ENCODE measurements at regions not wholly inside any gene's neighbourhood (a gene's known extent, or its start where the extent isn't known, plus 50 kb on each side); places are given as distances from the start of the nearest gene placed in this dataset.

GRCh38 chr20:39491711-39492110 lies 529.6 kb downstream of the DHX35 start:
- DNase-seq (ENCODE audit: low read depth in 4 of 4, low spot score in 3 of 4): no peak

GRCh38 chr20:39489986-39490560 lies 527.9 kb downstream of the DHX35 start:
- no peak for DNase-seq (ENCODE audit: low read depth in 4 of 4, low spot score in 3 of 4)

- DNase-seq (ENCODE audit: low read depth in 4 of 4, low spot score in 3 of 4): no peak
Observed at GRCh38 chr20:39480276-39481043, 518.3 kb downstream of the DHX35 start.

GRCh38 chr20:39479196-39479810 lies 517.2 kb downstream of the DHX35 start:
- no peak for DNase-seq (ENCODE audit: low read depth in 4 of 4, low spot score in 3 of 4)

- peak in 2 of 4 donors; percentile 33 to 34 for DNase-seq (ENCODE audit: low read depth in 4 of 4, low spot score in 3 of 4)
Observed at GRCh38 chr20:39474879-39475278, 512.7 kb downstream of the DHX35 start.

GRCh38 chr20:39473536-39473935 lies 511.4 kb downstream of the DHX35 start:
- no peak for DNase-seq (ENCODE audit: low read depth in 4 of 4, low spot score in 3 of 4)

GRCh38 chr20:39468703-39469102 lies 506.6 kb downstream of the DHX35 start:
- no peak for DNase-seq (ENCODE audit: low read depth in 4 of 4, low spot score in 3 of 4)

- no peak for DNase-seq (ENCODE audit: low read depth in 4 of 4, low spot score in 3 of 4)
Observed at GRCh38 chr20:39464238-39464637, 502.1 kb downstream of the DHX35 start.

GRCh38 chr20:39462416-39462945 lies 500.3 kb downstream of the DHX35 start:
- DNase-seq (ENCODE audit: low read depth in 4 of 4, low spot score in 3 of 4): no peak

GRCh38 chr20:39458452-39458851 lies 496.3 kb downstream of the DHX35 start:
- DNase-seq (ENCODE audit: low read depth in 4 of 4, low spot score in 3 of 4): no peak

- DNase-seq (ENCODE audit: low read depth in 4 of 4, low spot score in 3 of 4): no peak
Observed at GRCh38 chr20:39453890-39454289, 491.7 kb downstream of the DHX35 start.

- no peak for DNase-seq (ENCODE audit: low read depth in 4 of 4, low spot score in 3 of 4)
Observed at GRCh38 chr20:39452583-39453340, 490.6 kb downstream of the DHX35 start.

- no peak for DNase-seq (ENCODE audit: low read depth in 4 of 4, low spot score in 3 of 4)
Observed at GRCh38 chr20:39451386-39451785, 489.2 kb downstream of the DHX35 start.

GRCh38 chr20:39446397-39446796 lies 484.3 kb downstream of the DHX35 start:
- DNase-seq (ENCODE audit: low read depth in 4 of 4, low spot score in 3 of 4): no peak

- no peak for DNase-seq (ENCODE audit: low read depth in 4 of 4, low spot score in 3 of 4)
Observed at GRCh38 chr20:39445095-39445494, 483.0 kb downstream of the DHX35 start.

GRCh38 chr20:39433466-39433865 lies 471.3 kb downstream of the DHX35 start:
- no peak for DNase-seq (ENCODE audit: low read depth in 4 of 4, low spot score in 3 of 4)

GRCh38 chr20:39431091-39431880 lies 469.1 kb downstream of the DHX35 start:
- no peak for DNase-seq (ENCODE audit: low read depth in 4 of 4, low spot score in 3 of 4)

GRCh38 chr20:39429726-39430125 lies 467.6 kb downstream of the DHX35 start:
- DNase-seq (ENCODE audit: low read depth in 4 of 4, low spot score in 3 of 4): peak in 1 of 4 donors; percentile 16

GRCh38 chr20:39424962-39425678 lies 463.0 kb downstream of the DHX35 start:
- no peak for DNase-seq (ENCODE audit: low read depth in 4 of 4, low spot score in 3 of 4)
